ENCODE measurements at regions not wholly inside any gene's neighbourhood (a gene's known extent, or its start where the extent isn't known, plus 50 kb on each side); places are given as distances from the start of the nearest gene placed in this dataset.

DNA sequence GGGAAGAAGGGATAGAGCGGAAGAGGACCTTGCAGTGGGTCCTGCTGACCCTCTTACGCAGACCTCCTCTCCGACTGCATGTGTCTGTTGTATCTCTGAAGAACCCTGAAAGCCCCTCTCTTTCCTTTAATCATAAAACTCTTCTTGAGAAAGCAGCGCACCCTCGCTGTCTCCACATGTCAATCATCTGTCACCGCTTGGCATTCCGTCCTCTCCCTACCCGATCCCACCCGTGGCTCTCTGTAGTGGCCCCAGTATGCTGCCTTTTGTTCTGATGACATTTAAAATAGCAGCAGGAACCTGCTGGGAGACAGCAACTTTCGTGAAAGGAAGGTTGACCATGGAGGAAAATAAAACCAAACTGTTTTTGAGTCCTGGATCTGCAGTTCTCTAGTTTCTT lies 582.9 kb upstream of the SALL3 start:
- Mint-ChIP-seq H3K27me3 (ENCODE audit: low read depth) (no peaks in the 10 kb centered on the region), H3K27ac (no peak overlapping the region), H3K4me1 (ENCODE audit: low read depth) (no peaks in the 10 kb centered on the region), H3K36me3 (ENCODE audit: low read depth) (no peaks in the 10 kb centered on the region), H3K9me3 (no peaks in the 10 kb centered on the region), H3K4me3 (no peak overlapping the region)
- DNase-seq (ENCODE audit: low spot score), result no peak

DNA sequence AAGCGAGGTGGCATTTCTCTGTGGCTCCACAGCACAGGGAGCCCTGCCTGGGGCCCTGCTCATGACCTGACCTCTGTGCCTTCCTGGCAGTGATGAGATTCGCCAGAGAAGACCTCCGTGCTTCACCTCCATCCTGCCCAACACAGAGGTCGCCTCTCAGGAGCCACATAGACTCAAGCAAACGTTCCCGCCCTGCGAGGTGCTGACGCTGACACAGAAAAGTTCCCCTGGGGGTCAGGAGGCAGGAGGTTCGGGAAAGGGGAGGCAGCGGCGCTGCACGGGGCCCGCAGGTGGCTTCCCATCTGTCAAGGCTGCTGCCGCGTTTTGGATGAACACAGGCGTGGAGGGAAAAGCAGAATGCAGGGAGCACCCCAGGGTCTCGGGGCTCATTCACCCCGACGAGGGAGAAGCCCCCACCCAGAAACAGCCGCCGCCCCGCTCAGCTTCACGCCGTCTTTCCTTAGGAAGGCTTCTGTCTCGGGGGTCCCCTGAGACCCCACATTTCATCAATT lies 579.6 kb upstream of the SALL3 start:
- Mint-ChIP-seq H3K27me3 (ENCODE audit: low read depth) (no peaks in the 10 kb centered on the region), H3K27ac (no peak overlapping the region), H3K4me3 (no peak overlapping the region), H3K4me1 (ENCODE audit: low read depth) (no peaks in the 10 kb centered on the region), H3K36me3 (ENCODE audit: low read depth) (no peaks in the 10 kb centered on the region), H3K9me3 (no peaks in the 10 kb centered on the region)
- DNase-seq (ENCODE audit: low spot score), result no peak

DNA sequence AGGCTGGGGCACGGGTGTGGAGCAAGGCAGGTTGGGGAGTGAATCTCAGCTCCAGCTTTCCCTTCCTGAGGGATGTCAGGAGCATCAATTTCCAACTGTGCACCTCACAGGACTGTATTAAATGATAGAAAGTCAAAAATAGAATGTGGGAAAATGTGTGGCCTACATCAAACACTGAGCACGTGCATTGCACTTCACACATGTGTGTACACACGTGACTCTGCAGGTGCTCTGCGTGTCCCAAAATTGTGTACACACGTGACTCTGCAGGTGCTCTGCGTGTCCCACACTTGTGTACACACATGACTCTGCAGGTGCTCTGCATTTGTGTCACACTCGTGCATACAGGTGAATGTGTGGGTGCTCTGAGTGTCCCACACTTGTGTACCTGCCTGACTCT lies 577.2 kb upstream of the SALL3 start:
- peaks cover 2% of the 10 kb centered on the region for H3K27me3 Mint-ChIP-seq (ENCODE audit: low read depth)
- H3K36me3 Mint-ChIP-seq (ENCODE audit: low read depth), result no peaks in the 10 kb centered on the region
- no peak overlapping the region for H3K4me3 Mint-ChIP-seq
- H3K27ac Mint-ChIP-seq, result no peak overlapping the region
- peaks cover 9% of the 10 kb centered on the region for H3K4me1 Mint-ChIP-seq (ENCODE audit: low read depth)
- H3K9me3 Mint-ChIP-seq, result no peaks in the 10 kb centered on the region
- DNase-seq (ENCODE audit: low spot score), result no peak

DNA sequence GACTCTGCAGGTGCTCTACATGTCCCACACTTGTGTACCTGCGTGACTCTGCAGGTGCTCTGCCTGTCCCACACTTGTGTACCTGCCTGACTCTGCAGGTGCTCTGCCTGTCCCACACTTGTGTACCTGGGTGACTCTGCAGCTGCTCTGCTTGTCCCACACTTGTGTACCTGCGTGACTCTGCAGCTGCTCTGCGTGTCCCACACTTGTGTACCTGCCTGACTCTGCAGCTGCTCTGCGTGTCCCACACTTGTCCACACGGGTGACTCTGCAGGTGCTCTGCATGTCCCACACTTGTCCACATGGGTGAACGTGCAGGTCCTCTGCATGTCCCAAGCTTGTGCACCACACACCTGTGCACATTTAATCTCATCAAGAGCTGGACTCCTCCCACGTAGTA lies 576.7 kb upstream of the SALL3 start:
- H3K27me3 Mint-ChIP-seq (ENCODE audit: low read depth), result peaks cover 4% of the 10 kb centered on the region
- H3K36me3 Mint-ChIP-seq (ENCODE audit: low read depth), result no peaks in the 10 kb centered on the region
- H3K4me3 Mint-ChIP-seq, result no peak overlapping the region
- H3K27ac Mint-ChIP-seq, result no peak overlapping the region
- DNase-seq (ENCODE audit: low spot score), result no peak
- no peaks in the 10 kb centered on the region for H3K9me3 Mint-ChIP-seq
- peaks cover 12% of the 10 kb centered on the region for H3K4me1 Mint-ChIP-seq (ENCODE audit: low read depth)

DNA sequence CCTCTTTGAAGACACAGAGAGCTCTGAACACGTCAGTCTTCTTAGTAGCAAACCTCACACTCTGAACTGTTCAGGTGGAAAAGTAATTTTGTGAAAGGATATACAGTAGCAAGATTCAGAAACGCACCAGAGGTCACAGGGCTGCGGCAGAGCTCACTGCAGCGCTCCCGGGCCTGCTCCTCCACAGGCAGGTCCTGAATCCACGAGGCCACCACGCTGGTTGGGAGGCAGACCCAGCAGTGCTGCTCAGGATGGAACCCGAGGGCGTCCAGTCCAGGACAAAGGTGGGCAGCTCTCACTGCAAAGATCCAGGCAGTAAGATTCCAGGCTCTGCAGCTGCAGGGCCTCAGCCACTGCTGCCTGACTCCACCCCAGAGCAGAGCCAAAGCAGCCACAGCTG lies 576.2 kb upstream of the SALL3 start:
- Mint-ChIP-seq H3K4me1 (ENCODE audit: low read depth) (peaks cover 14% of the 10 kb centered on the region), H3K27ac (no peak overlapping the region), H3K27me3 (ENCODE audit: low read depth) (peaks cover 7% of the 10 kb centered on the region), H3K36me3 (ENCODE audit: low read depth) (no peaks in the 10 kb centered on the region), H3K9me3 (no peaks in the 10 kb centered on the region), H3K4me3 (no peak overlapping the region)
- DNase-seq (ENCODE audit: low spot score), result no peak

DNA sequence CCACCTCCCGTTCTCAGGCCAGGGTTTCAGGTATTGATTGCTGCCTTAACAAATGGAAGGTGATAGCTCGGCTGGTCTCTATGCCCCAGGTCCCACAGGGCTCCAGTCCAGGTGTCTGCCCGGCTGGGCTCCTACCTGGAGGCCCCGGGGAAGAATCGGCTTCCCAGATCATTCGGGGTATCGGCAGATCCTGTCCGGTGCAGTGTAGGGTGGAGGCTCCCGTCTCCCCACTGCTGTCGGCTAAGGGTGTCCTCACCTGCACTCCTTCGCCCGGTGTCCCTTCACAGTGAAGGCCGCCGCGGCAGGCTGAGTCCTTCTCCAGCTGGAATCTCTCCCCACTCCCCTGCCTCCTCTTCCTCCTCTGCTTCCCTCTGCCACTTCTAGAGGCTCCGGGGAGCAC lies 573.9 kb upstream of the SALL3 start:
- H3K4me3 Mint-ChIP-seq, result no peak overlapping the region
- peaks cover 14% of the 10 kb centered on the region for H3K4me1 Mint-ChIP-seq (ENCODE audit: low read depth)
- no peak overlapping the region for H3K27ac Mint-ChIP-seq
- DNase-seq (ENCODE audit: low spot score), result no peak
- H3K9me3 Mint-ChIP-seq, result no peaks in the 10 kb centered on the region
- H3K36me3 Mint-ChIP-seq (ENCODE audit: low read depth), result no peaks in the 10 kb centered on the region
- H3K27me3 Mint-ChIP-seq (ENCODE audit: low read depth), result peaks cover 7% of the 10 kb centered on the region

DNA sequence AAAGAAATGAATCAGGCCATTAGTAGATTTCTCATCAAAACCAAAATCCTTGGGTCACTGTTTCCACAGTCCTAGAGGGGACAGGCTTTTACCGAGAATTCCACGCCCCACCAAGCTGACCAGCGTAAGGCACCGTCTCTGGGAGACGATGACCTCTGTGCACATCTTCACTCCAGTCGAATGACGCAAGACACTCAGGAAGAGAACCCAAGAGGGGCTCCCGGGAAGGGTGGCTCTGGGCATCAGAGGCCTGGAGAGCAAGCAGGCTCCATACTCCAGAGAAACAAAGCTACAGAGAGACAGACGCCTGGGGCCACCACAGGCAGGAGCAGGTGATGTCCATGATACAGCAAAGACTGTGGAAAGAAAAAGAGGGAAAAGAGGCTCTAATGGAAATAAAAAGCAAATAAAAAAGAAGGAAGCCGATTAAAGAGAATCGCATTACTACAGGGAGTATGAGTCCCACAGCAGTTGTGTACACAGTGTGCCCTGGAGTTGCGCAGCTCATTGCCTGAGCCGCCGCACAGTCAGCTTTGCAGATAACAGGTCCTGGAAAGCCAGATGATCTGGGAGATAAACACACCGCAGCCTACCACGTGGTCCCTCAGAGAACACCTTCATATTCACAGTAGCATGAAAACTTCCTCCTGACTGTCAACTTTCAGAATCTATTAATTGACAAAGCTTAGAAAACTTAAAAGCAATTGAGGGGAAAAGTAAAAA lies 572.7 kb upstream of the SALL3 start:
- no peaks in the 10 kb centered on the region for H3K36me3 Mint-ChIP-seq (ENCODE audit: low read depth)
- H3K4me1 Mint-ChIP-seq (ENCODE audit: low read depth), result peaks cover 14% of the 10 kb centered on the region
- no peak overlapping the region for H3K27ac Mint-ChIP-seq
- DNase-seq (ENCODE audit: low spot score), result no peak
- peak overlapping the region; percentile 32 for H3K4me3 Mint-ChIP-seq
- no peaks in the 10 kb centered on the region for H3K9me3 Mint-ChIP-seq
- peaks cover 7% of the 10 kb centered on the region for H3K27me3 Mint-ChIP-seq (ENCODE audit: low read depth)

DNA sequence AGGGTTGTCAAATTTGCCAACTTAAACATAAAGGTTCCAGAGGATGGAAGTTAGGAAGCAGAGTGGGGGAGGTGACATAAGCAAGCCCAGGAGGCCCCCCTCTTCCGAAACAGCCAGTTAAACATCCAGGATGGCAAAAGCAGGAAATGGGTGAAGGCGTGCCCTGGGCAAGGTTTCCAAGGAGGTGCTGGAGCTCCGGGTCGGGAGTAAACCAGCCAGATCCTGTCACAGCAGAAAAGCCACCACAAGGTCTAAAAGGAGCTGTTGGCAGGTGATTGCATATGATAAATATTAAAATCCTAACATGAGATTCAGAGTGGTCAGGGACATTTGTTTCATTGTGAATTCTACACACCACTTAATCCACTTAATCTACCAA lies 572.2 kb upstream of the SALL3 start:
- no peaks in the 10 kb centered on the region for H3K36me3 Mint-ChIP-seq (ENCODE audit: low read depth)
- no peak overlapping the region for H3K27ac Mint-ChIP-seq
- peaks cover 7% of the 10 kb centered on the region for H3K27me3 Mint-ChIP-seq (ENCODE audit: low read depth)
- peak overlapping the region; percentile 27 for H3K4me3 Mint-ChIP-seq
- no peak for DNase-seq (ENCODE audit: low spot score)
- H3K4me1 Mint-ChIP-seq (ENCODE audit: low read depth), result peaks cover 14% of the 10 kb centered on the region
- H3K9me3 Mint-ChIP-seq, result no peaks in the 10 kb centered on the region

DNA sequence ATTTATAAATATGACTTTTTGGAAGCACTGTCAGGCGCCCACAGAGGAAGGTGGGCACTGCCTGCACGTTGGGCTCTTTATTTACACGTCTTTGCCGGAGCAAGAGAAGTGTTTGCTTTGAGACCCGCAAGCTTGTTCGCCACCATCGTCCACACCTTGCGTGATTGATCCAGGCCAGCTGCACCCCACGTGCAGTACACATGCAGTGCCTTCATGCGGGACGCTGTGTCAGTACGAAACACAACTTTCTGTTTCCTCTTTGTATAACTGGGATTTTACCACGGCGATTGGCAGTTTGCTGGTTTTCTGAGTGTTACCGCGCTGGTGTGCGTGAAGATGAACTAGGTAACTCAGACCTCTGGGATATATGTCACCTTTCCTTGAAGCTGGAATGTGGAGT lies 571.0 kb upstream of the SALL3 start:
- no peak for DNase-seq (ENCODE audit: low spot score)
- Mint-ChIP-seq H3K36me3 (ENCODE audit: low read depth) (no peaks in the 10 kb centered on the region), H3K4me1 (ENCODE audit: low read depth) (peaks cover 14% of the 10 kb centered on the region), H3K27me3 (ENCODE audit: low read depth) (peaks cover 7% of the 10 kb centered on the region), H3K9me3 (no peaks in the 10 kb centered on the region), H3K27ac (no peak overlapping the region), H3K4me3 (no peak overlapping the region)

DNA sequence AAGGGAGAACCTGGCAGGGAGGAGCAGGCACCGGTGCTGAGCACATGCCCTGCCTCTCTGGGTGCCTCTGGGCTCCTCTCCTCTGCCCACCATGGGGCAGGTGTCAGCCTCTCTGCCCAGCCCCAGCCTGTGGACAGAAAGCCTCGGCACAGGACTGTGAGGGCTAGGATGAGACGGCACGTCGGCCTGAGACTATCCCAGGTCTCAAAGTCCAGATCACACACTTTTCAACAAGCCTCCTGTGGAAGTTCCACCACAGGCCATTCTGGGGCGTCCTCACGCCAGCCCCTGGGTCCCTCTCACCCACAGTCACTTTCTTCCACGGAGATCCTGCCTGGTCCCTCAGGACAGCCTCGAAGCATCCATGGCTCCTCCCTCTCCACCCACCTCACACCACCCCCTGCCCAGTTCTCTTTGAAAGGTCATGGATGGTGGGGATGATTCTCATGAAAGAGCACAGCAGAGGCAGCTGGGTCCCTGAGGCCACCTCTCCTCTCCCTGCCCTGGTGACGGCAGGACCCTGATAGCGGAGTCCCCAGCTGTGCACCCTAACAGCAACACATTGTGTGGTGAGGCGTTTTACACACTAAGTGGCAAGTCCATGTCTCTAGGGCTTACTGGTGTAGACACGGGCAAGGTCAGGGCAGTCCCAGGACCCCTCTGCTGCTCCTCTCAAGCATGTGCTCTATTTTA lies 569.4 kb upstream of the SALL3 start:
- Mint-ChIP-seq H3K36me3 (ENCODE audit: low read depth) (no peaks in the 10 kb centered on the region), H3K27me3 (ENCODE audit: low read depth) (peaks cover 7% of the 10 kb centered on the region), H3K9me3 (no peaks in the 10 kb centered on the region), H3K4me3 (no peak overlapping the region), H3K4me1 (ENCODE audit: low read depth) (peaks cover 14% of the 10 kb centered on the region), H3K27ac (peak overlapping the region; percentile 13)
- no peak for DNase-seq (ENCODE audit: low spot score)

DNA sequence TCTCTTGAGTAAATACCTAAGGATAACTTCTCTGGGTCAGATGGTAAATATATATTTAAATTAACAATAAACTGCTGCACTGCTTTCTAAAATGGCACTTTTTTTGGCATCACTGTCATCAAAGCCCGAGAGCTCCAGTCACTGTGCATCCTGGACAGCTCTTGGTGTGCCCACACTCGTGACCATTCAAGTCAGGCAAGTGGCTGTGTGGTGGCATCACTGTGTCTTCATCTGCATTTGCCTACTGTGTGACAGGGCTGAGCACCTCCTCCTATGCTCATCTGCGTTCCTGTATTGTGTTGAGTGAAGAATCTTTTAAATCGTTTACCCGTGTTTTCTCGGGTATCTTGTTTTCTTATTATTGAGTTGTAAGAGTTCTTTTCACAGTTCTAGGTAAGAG lies 568.1 kb upstream of the SALL3 start:
- peaks cover 14% of the 10 kb centered on the region for H3K4me1 Mint-ChIP-seq (ENCODE audit: low read depth)
- H3K27ac Mint-ChIP-seq, result no peak overlapping the region
- DNase-seq (ENCODE audit: low spot score), result no peak
- H3K36me3 Mint-ChIP-seq (ENCODE audit: low read depth), result no peaks in the 10 kb centered on the region
- H3K27me3 Mint-ChIP-seq (ENCODE audit: low read depth), result peaks cover 4% of the 10 kb centered on the region
- H3K4me3 Mint-ChIP-seq, result no peak overlapping the region
- H3K9me3 Mint-ChIP-seq, result no peaks in the 10 kb centered on the region

DNA sequence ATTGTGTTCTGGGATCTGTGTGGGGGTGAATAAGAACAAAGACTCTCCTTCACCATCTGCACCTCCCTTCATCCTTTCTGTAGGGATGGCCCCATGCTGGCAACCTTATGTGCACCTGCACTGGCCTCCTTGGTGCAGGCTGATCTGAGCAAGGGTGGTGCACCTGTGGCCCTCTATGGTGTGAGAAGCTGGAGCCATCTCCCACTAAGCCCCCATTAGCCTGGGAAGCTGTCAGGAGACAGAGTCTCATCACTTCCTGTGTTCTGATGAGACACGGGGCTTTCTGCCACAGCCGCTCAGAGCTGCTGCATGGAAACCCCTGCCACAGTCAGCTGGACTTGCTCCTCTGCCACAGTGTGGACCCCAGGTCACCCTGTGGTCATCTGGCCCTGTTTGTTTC lies 565.3 kb upstream of the SALL3 start:
- Mint-ChIP-seq H3K27ac (no peak overlapping the region), H3K9me3 (no peaks in the 10 kb centered on the region), H3K36me3 (ENCODE audit: low read depth) (no peaks in the 10 kb centered on the region), H3K27me3 (ENCODE audit: low read depth) (no peaks in the 10 kb centered on the region), H3K4me1 (ENCODE audit: low read depth) (no peaks in the 10 kb centered on the region), H3K4me3 (no peak overlapping the region)
- no peak for DNase-seq (ENCODE audit: low spot score)

DNA sequence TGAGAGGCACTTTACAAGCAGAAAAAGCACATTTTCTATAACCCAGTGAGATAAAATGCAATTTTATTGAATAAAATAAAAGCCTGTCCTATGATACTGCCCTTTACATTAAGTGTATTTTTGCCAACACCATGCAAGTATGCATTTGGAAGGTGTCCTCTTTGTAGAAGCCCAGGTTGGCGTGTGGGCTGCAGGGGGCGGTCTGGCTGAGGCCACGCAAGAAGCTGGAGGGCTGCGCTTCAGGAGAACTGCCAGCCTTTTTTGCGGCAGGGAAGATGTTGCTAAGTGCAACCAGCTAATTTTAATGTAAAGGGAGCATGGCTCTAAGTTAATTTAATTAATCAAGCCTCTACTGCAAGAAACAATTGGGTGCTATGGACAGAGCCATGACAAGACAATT lies 562.8 kb upstream of the SALL3 start:
- Mint-ChIP-seq H3K27ac (no peak overlapping the region), H3K4me3 (no peak overlapping the region), H3K27me3 (ENCODE audit: low read depth) (no peaks in the 10 kb centered on the region), H3K9me3 (no peaks in the 10 kb centered on the region), H3K36me3 (ENCODE audit: low read depth) (no peaks in the 10 kb centered on the region), H3K4me1 (ENCODE audit: low read depth) (no peaks in the 10 kb centered on the region)
- DNase-seq (ENCODE audit: low spot score), result no peak

DNA sequence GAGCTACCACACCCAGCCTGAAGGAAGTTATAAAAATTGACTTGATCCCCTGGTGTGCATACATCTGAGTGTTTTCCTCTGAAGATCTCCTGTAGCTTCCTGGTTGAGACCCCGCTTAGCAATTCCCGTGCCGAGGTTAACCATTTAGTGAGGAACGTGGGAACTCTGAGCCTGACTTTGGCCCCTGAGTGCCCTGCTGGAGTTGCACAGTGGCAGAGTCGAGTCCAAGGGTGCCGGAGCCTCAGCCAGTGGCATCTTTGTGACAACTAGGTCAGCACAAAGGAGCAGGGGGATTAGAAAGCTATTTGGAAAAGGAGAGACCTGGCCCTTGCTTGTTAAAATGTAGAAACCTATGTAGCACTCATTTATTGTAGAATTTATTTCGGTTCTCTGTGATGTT lies 561.2 kb upstream of the SALL3 start:
- Mint-ChIP-seq H3K27ac (no peak overlapping the region), H3K9me3 (no peaks in the 10 kb centered on the region), H3K4me1 (ENCODE audit: low read depth) (no peaks in the 10 kb centered on the region), H3K4me3 (no peak overlapping the region), H3K36me3 (ENCODE audit: low read depth) (no peaks in the 10 kb centered on the region), H3K27me3 (ENCODE audit: low read depth) (no peaks in the 10 kb centered on the region)
- DNase-seq (ENCODE audit: low spot score), result no peak

DNA sequence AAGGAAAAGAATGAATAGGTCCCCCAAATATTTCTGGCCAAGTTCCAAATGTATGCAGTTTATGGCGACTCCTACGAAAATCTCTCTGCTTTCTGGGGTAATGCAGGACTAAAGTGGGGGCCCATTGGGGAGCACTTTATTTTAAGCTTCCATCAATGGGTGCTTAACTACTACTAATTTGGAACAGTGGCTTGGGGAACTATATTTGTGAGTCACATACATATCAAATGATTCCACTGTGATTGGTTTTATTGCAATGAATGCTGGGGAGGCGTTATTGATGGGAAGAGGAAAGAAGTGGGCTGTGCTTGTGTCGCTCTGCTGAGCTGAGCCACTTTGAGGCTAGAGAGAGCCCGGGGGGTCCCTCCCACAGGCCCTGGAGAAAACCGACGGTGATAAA lies 560.4 kb upstream of the SALL3 start:
- DNase-seq (ENCODE audit: low spot score), result no peak
- Mint-ChIP-seq H3K27ac (no peak overlapping the region), H3K9me3 (no peaks in the 10 kb centered on the region)

More for the DNA sequence above, 560.4 kb upstream of the SALL3 start:
- no peaks in the 10 kb centered on the region for H3K27me3 Mint-ChIP-seq (ENCODE audit: low read depth)
- no peaks in the 10 kb centered on the region for H3K36me3 Mint-ChIP-seq (ENCODE audit: low read depth)
- no peaks in the 10 kb centered on the region for H3K4me1 Mint-ChIP-seq (ENCODE audit: low read depth)
- H3K4me3 Mint-ChIP-seq, result no peak overlapping the region
